ENCODE measurements at regions not wholly inside any gene's neighbourhood (a gene's known extent, or its start where the extent isn't known, plus 50 kb on each side); places are given as distances from the start of the nearest gene placed in this dataset.
"Not testable (repeated sequence)": the region's sequence is repeated elsewhere in the genome, so short reads cannot be mapped to it uniquely, and the experiment has no call there.

DNA sequence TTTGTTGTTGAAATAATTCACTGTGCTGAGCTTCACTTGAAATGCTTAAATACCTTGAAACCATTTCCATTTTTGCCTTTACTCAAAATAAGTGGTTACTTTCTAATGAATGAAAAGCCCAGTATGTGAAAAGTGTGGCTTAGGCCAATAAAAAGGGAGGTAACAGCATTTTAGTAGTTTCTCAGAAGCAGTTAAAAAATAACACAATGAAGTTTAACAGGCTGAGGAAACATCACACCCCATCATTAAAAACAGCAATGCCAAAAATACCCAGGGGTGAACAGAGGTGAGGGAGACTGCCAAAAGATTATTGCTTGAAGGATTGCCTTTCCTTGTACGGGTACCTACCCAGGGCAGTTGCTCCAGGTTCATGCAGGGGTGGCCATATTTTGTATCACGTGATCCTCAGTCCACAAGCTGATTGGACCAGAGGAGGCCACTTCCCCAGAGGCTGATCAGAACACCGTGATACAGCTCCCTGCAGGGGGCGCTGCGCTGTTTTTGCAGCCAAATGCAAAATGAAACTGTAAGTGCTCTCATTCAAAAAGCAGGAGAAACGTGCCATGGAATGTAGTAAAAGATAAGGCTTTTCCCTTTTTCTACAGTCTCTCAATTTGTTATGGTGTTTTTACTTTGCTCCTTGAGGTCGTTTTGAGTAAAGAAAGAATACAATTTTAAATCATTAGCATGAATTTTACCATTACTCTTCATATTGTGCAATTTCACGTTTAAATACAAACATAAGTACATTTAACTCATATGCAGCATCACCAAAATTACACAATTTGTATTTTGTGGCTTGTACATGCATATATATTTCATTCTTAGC, 70.2 kb upstream of the SH3BP4 start:
- no peak overlapping the region for H3K4me3 ChIP-seq (ENCODE audit: low read depth, low read length)
- TF ChIP-seq, protein P1, sequence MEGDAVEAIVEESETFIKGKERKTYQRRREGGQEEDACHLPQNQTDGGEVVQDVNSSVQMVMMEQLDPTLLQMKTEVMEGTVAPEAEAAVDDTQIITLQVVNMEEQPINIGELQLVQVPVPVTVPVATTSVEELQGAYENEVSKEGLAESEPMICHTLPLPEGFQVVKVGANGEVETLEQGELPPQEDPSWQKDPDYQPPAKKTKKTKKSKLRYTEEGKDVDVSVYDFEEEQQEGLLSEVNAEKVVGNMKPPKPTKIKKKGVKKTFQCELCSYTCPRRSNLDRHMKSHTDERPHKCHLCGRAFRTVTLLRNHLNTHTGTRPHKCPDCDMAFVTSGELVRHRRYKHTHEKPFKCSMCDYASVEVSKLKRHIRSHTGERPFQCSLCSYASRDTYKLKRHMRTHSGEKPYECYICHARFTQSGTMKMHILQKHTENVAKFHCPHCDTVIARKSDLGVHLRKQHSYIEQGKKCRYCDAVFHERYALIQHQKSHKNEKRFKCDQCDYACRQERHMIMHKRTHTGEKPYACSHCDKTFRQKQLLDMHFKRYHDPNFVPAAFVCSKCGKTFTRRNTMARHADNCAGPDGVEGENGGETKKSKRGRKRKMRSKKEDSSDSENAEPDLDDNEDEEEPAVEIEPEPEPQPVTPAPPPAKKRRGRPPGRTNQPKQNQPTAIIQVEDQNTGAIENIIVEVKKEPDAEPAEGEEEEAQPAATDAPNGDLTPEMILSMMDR (IDR thresholded peaks at IDR 0.05; ENCODE audit: insufficient read depth, low read length, poor library complexity, severe bottlenecking), result peak; percentile 83
- no peaks in the 10 kb centered on the region for H3K27me3 ChIP-seq (ENCODE audit: control insufficient read depth, insufficient read depth, low read length)
- no peaks in the 10 kb centered on the region for H3K36me3 ChIP-seq (ENCODE audit: control insufficient read depth, insufficient read depth, low read length)
- peak; percentile 76 for DNase-seq (ENCODE audit: low read depth)

DNA sequence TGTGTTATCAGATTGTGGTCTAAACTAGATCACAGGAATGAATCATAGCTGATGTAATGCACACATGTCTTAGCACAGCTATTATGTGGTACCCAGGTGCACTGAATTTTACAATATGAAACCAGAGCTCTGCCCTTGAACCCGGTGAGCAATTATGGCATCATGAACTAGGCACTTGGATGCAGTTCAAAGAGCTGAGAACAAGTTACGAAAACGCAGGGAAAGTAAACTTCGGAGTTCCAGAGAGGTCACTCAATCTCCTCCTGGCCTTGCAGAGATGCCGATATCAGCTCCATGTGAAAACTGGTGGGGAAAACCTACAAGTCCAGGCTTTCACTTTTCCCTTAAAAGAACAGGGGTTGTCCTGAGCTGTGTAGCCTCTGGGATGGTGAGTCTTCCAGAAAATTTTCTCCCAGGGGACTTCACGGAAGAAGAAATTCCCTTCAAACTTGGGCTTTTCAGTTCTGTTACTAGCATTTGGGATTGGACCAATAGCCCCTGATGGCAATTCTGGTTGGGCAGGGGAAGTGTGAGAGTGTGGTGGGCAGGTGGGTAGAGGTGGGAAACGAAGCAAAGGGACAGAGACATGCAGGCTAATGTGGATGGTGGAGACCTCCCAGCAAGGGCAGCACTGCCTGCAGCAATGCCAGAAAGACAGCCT, 71.1 kb upstream of the SH3BP4 start:
- no peak overlapping the region for H3K4me3 ChIP-seq (ENCODE audit: low read depth, low read length)
- no peaks in the 10 kb centered on the region for H3K36me3 ChIP-seq (ENCODE audit: control insufficient read depth, insufficient read depth, low read length)
- DNase-seq (ENCODE audit: low read depth), result peak; percentile 75
- no peaks in the 10 kb centered on the region for H3K27me3 ChIP-seq (ENCODE audit: control insufficient read depth, insufficient read depth, low read length)
- TF ChIP-seq, protein P1 (IDR thresholded peaks at IDR 0.05; ENCODE audit: insufficient read depth, low read length, poor library complexity, severe bottlenecking), result no peak

DNA sequence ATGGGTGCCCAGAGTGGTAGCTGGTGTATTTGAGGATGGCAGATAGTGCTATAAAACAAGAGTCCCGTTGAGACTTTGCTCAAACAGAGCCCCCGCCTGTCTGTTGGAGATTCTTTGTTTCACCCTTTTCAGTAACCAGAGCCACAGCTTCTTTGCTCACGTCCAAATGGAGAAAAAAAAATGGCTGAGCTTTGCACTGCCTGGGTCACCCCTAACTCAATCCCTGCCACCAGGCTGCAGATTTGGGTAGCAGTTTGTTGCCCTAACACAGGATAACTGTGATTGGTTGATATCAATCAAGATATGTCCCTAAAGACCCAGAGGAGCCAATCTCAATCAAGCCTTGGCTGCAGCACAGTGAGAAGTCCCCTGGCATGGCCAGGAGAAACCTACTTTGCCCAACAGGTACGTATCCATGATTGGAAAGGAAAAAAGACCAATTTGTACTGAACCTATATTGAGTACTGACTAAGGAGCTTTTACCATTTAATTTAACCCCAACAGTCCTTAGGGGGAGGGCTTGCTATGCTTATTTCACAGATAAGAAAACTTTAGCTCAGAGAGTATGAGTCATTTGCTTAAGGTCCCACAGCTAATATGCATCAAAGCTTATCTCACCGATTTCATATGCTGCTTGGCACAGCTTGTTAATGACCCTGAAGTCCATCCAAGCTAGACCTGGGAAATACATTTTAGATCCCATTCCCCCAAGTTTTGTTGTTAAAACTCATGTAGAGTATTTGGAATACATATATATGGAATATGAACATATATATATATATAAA, 72.0 kb upstream of the SH3BP4 start:
- H3K36me3 ChIP-seq (ENCODE audit: control insufficient read depth, insufficient read depth, low read length), result no peaks in the 10 kb centered on the region
- no peak overlapping the region for H3K4me3 ChIP-seq (ENCODE audit: low read depth, low read length)
- TF ChIP-seq, protein P1 (IDR thresholded peaks at IDR 0.05; ENCODE audit: insufficient read depth, low read length, poor library complexity, severe bottlenecking), result no peak
- no peaks in the 10 kb centered on the region for H3K27me3 ChIP-seq (ENCODE audit: control insufficient read depth, insufficient read depth, low read length)
- DNase-seq (ENCODE audit: low read depth), result peak; percentile 77

DNA sequence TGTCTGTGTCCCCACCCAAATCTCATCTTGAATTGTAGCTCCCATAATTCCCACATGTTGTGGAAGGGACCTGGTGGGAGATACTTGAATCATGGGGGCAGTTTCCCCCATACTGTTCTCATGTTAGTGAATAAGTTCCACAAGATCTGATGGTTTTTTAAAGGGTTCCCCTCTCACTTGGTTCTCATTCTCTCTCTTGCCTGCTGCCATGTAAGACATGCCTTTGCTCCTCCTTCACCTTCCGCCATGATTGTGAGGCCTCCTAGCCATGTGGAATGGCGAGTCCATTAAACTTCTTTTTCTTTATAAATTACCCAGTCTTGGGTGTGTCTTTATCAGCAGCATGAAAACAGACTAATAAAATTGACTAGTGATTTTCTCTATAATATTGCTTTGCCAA, 75.2 kb upstream of the SH3BP4 start:
- not testable (repeated sequence) for DNase-seq (ENCODE audit: low read depth); H3K27me3 ChIP-seq (ENCODE audit: control insufficient read depth, insufficient read depth, low read length)

DNA sequence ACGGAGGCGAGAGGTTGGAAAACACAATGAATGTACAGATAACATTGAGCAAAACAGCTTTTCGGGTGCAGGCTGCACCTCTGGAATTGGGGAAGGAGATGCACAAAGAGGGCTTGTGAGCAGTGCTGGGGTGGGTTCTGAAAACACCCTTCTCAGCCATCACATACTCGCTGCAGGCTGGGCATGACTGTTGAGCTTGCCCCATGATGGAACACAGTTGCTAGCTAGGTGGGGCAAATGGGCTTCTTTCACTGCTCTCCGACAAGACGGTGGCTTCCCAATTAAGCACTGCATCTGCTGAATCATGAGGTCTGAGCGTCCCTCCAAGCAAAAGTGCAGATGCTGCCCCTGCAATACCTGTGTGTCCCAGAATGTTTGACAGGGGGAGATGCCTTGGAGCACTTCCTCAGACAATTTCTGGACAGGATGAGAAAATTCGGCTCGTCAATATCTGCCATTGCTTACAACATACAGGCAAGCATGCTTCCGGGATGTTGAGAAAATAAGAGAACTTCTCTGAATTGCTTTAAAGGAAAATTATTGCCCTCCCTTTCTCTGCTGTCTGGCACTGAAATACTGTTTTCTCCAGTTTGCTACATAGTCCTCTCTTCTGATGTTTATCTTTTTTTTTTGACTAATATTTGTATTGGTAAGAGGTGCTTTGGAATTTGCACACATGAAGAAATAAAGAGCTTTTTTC, 77.3 kb upstream of the SH3BP4 start:
- Histone ChIP-seq H3K4me3 (ENCODE audit: low read depth, low read length) (no peak overlapping the region), H3K36me3 (ENCODE audit: control insufficient read depth, insufficient read depth, low read length) (no peaks in the 10 kb centered on the region), H3K27me3 (ENCODE audit: control insufficient read depth, insufficient read depth, low read length) (no peaks in the 10 kb centered on the region)
- TF ChIP-seq, protein P1 (IDR thresholded peaks at IDR 0.05; ENCODE audit: insufficient read depth, low read length, poor library complexity, severe bottlenecking), result no peak
- DNase-seq (ENCODE audit: low read depth), result no peak

More for the DNA sequence above, 75.2 kb upstream of the SH3BP4 start:
- not testable (repeated sequence) for H3K36me3 ChIP-seq (ENCODE audit: control insufficient read depth, insufficient read depth, low read length); H3K4me3 ChIP-seq (ENCODE audit: low read depth, low read length)

DNA sequence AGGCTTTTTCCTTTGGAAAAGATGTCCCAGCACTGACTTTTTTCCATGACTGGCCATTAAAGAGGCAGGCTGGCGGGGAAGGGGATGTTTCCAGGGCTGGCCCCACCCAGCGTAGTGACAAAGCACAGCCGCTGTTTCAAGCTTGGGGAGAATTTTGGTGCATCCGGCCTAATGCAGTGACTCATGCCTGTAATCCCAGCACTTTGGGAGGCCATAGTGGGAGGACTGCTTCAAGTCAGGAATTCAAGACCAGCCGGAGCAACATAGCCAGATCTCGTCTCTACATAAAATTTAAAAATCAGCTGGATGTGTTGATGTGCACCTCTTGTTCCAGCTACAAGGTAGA, 78.0 kb upstream of the SH3BP4 start:
- H3K36me3 ChIP-seq (ENCODE audit: control insufficient read depth, insufficient read depth, low read length), result no peaks in the 10 kb centered on the region
- H3K27me3 ChIP-seq (ENCODE audit: control insufficient read depth, insufficient read depth, low read length), result no peaks in the 10 kb centered on the region
- H3K4me3 ChIP-seq (ENCODE audit: low read depth, low read length), result no peak overlapping the region
- no peak for DNase-seq (ENCODE audit: low read depth)
- TF ChIP-seq, protein P1 (IDR thresholded peaks at IDR 0.05; ENCODE audit: insufficient read depth, low read length, poor library complexity, severe bottlenecking), result no peak
